GM12878 (cell line): ENCODE measurements at regions not wholly inside any gene's neighbourhood (a gene's known extent, or its start where the extent isn't known, plus 50 kb on each side); places are given as distances from the start of the nearest gene placed in this dataset.

Experiments
- CEBPZ ChIP-seq: fragments of 150-350 bp; IDR thresholded peaks from 2 replicates; pipeline ENCODE4 v1.6.1; 2016; ENCODE audit warnings: low read depth, low read length
- CHD2 ChIP-seq: IDR thresholded peaks from 2 replicates; pipeline ENCODE4 v1.6.1; 2011; ENCODE audit warnings: low read depth, low read length, improper control_type of control experiment, borderline replicate concordance
- CTCF ChIP-seq, 3 experiments: IDR thresholded peaks in 2 of 3; conservative IDR thresholded peaks in 1 of 3; 2 replicates each; pipeline ENCODE4 v1.5.1; 2011; ENCODE audit warnings: low read depth in 3 of 3, low read length in 3 of 3, mild to moderate bottlenecking in 3 of 3, control low read depth in 2 of 3, moderate library complexity in 2 of 3, inconsistent platforms in 1 of 3, mixed read lengths in 1 of 3; ENCODE audit not compliant: control insufficient read depth in 2 of 3, insufficient read depth in 1 of 3; ENCODE audit errors: extremely low read depth in 1 of 3
- ELK1 ChIP-seq: IDR thresholded peaks from 2 replicates; pipeline ENCODE4 v1.6.1; 2012; ENCODE audit warnings: low read depth, low read length, improper control_type of control experiment
- EZH2 ChIP-seq: IDR thresholded peaks from 2 replicates; pipeline ENCODE4 v1.6.1; 2012; ENCODE audit warnings: low read depth, mild to moderate bottlenecking, control low read depth, inconsistent platforms, low read length, borderline replicate concordance; ENCODE audit not compliant: control insufficient read depth
- MTA2 ChIP-seq: fragments of 450-650 bp; IDR thresholded peaks from 2 replicates; pipeline ENCODE4 v1.6.1; 2016; ENCODE audit warnings: low read depth, mild to moderate bottlenecking, moderate library complexity
- NBN ChIP-seq: fragments of 450-650 bp; IDR thresholded peaks from 2 replicates; pipeline ENCODE4 v1.6.1; 2016
- NR2F1 ChIP-seq: fragments of 450-650 bp; conservative IDR thresholded peaks from 2 replicates; pipeline ENCODE4 v1.6.1; 2017; ENCODE audit warnings: mild to moderate bottlenecking

GRCh38 chr5:155773680-155774079 is 553.3 kb upstream of the SGCD start:
- no peak for TF ChIP-seq CTCF (IDR thresholded peaks at IDR 0.05 in 2 of 3, conservative IDR thresholded peaks at IDR 0.05 in 1 of 3; ENCODE audit: control insufficient read depth in 2 of 3, extremely low read depth in 1 of 3, insufficient read depth in 1 of 3, low read depth in 3 of 3, low read length in 3 of 3)
- no peak for TF ChIP-seq CEBPZ
- no peak for TF ChIP-seq CHD2
- no peak for TF ChIP-seq NR2F1
- no peak for TF ChIP-seq EZH2
- TF ChIP-seq ELK1 = no peak
- no peak for TF ChIP-seq NBN
- TF ChIP-seq MTA2 = no peak
